ENCODE measurements at regions not wholly inside any gene's neighbourhood (a gene's known extent, or its start where the extent isn't known, plus 50 kb on each side); places are given as distances from the start of the nearest gene placed in this dataset.

DNA sequence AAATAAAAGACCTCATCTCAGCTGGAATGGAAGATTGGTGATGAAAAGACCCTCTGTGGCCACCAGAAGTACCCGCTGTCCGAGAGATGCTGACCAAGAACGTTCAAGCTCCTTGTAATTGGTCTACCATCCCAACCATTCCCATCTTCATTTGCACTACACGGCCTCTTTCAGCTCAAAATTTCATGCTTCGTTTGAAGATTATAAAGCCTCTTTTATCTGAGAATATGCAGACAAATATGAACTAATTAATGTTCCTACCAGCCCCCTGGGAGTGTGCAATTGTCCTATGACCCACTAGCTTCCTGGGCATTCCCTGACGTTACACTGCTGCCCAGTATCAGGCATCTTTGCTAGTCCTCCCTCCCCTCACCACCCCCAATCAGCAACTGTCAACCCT lies 583.7 kb downstream of the MID1IP1 start:
- TF ChIP-seq EGR1 (IDR thresholded peaks at IDR 0.05) (no peak), TAF1 (IDR thresholded peaks at IDR 0.05; ENCODE audit: low read depth) (no peak), YY1 (IDR thresholded peaks at IDR 0.05; ENCODE audit: low read depth) (no peak), REST (IDR thresholded peaks at IDR 0.05; ENCODE audit: low read depth) (no peak), NFIC (IDR thresholded peaks at IDR 0.05) (no peak), EP300 (IDR thresholded peaks at IDR 0.05; ENCODE audit: borderline replicate concordance) (no peak), USF1 (IDR thresholded peaks at IDR 0.05) (no peak)

All from Ishikawa (cell line).